GM12878 (cell line): ENCODE measurements at regions not wholly inside any gene's neighbourhood (a gene's known extent, or its start where the extent isn't known, plus 50 kb on each side); places are given as distances from the start of the nearest gene placed in this dataset.

Experiments used
- ATAC-seq: fragments of 200-7000 bp; cut with Tn5 transposase; 3 replicates; pipeline ENCODE4 v1.9.1; 2020; ENCODE audit warnings: mild to moderate bottlenecking, moderate library complexity
- BruUV-seq: library from RNA; stranded (reverse); fragments of 400-500 nt; replicated peaks from 2 replicates; lab custom pipeline; 2021; lab: Mats Ljungman, UMichigan
- CTCF ChIA-PET: fragments of 300-600 bp; sonication (Branson Sonifier 250); formaldehyde crosslinking; extraction: SDS; loops from one replicate; lab custom pipeline; 2021; ENCODE audit warnings: inconsistent platforms; lab: Yijun Ruan, JAX
- POLR2A ChIA-PET: fragments of 350-600 bp; formaldehyde crosslinking; extraction: SDS; loops from one replicate; lab custom pipeline; 2021; ENCODE audit warnings: inconsistent platforms; lab: Charles Lee
- RAD21 ChIA-PET: fragments of 300-600 bp; sonication (Branson Sonifier 250); formaldehyde crosslinking; loops from one replicate; lab custom pipeline; 2023; ENCODE audit warnings: antibody characterized with exemption; ENCODE audit not compliant: unreplicated experiment; lab: Charles Lee
- SMC1A ChIA-PET: fragments of 300-600 bp; sonication (Branson Sonifier 250); formaldehyde crosslinking; loops from one replicate; lab custom pipeline; 2023; ENCODE audit not compliant: unreplicated experiment, uncharacterized antibody; lab: Charles Lee
- DNase-seq: peaks from one replicate; pipeline ENCODE4 v3.0.0-alpha.2; 2011; ENCODE audit warnings: low read depth, low spot score
- FAIRE-seq: peaks from 3 replicates; lab custom pipeline; 2011; peaks lifted over from hg19 to GRCh38; lab: Jason Lieb, UNC
- H2AFZ ChIP-seq: 2 replicates; pipeline ENCODE4 v1.6.0; 2011; ENCODE audit warnings: low read depth, low read length, control low read depth; ENCODE audit not compliant: control insufficient read depth
- H3K27ac ChIP-seq: 2 replicates; pipeline ENCODE4 v1.5.1; 2011; ENCODE audit warnings: control low read depth; ENCODE audit not compliant: control insufficient read depth, insufficient read depth
- H3K27me3 ChIP-seq, 2 experiments: replicated peaks in 1 of 2; 2 replicates each; pipeline versions ENCODE4 v1.6.0 to v1.6.1; 2011; ENCODE audit warnings: low read length in 1 of 2; ENCODE audit not compliant: control insufficient read depth in 2 of 2, insufficient read depth in 2 of 2
- H3K36me3 ChIP-seq, 2 experiments: 2 replicates each; pipeline ENCODE4 v1.5.1; 2011; ENCODE audit warnings: low read length in 1 of 2; ENCODE audit not compliant: control insufficient read depth in 2 of 2, insufficient read depth in 2 of 2
- H3K4me1 ChIP-seq: 2 replicates; pipeline ENCODE4 v1.6.1; 2011; ENCODE audit warnings: mild to moderate bottlenecking, low read length, moderate library complexity, mixed read lengths; ENCODE audit not compliant: control insufficient read depth, insufficient read depth
- H3K4me2 ChIP-seq: 2 replicates; pipeline ENCODE4 v1.6.0; 2011; ENCODE audit warnings: control low read depth; ENCODE audit not compliant: control insufficient read depth, insufficient read depth
- H3K4me3 ChIP-seq: fragments of 200-600 bp; sonication (generic); 2 replicates; pipeline ENCODE4 v1.5.1; 2016
- H3K79me2 ChIP-seq: 2 replicates; pipeline ENCODE4 v1.6.0; 2011; ENCODE audit warnings: low read length; ENCODE audit not compliant: control insufficient read depth, insufficient read depth
- H3K9ac ChIP-seq: 2 replicates; pipeline ENCODE4 v1.8.0; 2011; ENCODE audit warnings: low read length, control low read depth, mixed read lengths; ENCODE audit not compliant: control insufficient read depth, insufficient read depth
- H3K9me3 ChIP-seq: replicated peaks from 3 replicates; pipeline ENCODE4 v1.5.1; 2011; ENCODE audit warnings: mild to moderate bottlenecking, low read length; ENCODE audit not compliant: control insufficient read depth, insufficient read depth
- H4K20me1 ChIP-seq: 2 replicates; pipeline ENCODE4 v1.6.0; 2011; ENCODE audit not compliant: control insufficient read depth, insufficient read depth
- CBFB ChIP-seq: IDR thresholded peaks from 2 replicates; pipeline ENCODE4 v1.6.1; 2016; ENCODE audit warnings: antibody characterized with exemption, low read depth
- CEBPB ChIP-seq, 2 experiments: fragments of 150-350 bp in 1 of 2; IDR thresholded peaks; 2 replicates each; pipeline ENCODE4 v1.6.1; 2012 to 2014; ENCODE audit warnings: low read depth in 2 of 2, low read length in 2 of 2, borderline replicate concordance in 1 of 2, inconsistent platforms in 1 of 2
- CHD1 ChIP-seq: IDR thresholded peaks from 2 replicates; pipeline ENCODE4 v1.6.1; 2012; ENCODE audit warnings: low read depth, low read length, improper control_type of control experiment
- EP300 ChIP-seq, 2 experiments: fragments of 150-350 bp in 1 of 2; IDR thresholded peaks; 2 replicates each; pipeline ENCODE4 v1.6.1; 2011 to 2012; ENCODE audit warnings: low read depth in 2 of 2, low read length in 2 of 2, borderline replicate concordance in 1 of 2, improper control_type of control experiment in 1 of 2, inconsistent platforms in 1 of 2; ENCODE audit not compliant: control insufficient read depth in 1 of 2
- ESRRA ChIP-seq: IDR thresholded peaks from 2 replicates; pipeline ENCODE4 v1.6.1; 2012; ENCODE audit warnings: mild to moderate bottlenecking, low read length, improper control_type of control experiment
- IKZF1 ChIP-seq: fragments of 450-650 bp; conservative IDR thresholded peaks from 2 replicates; pipeline ENCODE4 v1.6.1; 2017; ENCODE audit warnings: antibody characterized with exemption, mild to moderate bottlenecking
- NRF1 ChIP-seq: conservative IDR thresholded peaks from 2 replicates; pipeline ENCODE4 v1.6.1; 2011; ENCODE audit warnings: mild to moderate bottlenecking, low read depth, low read length, improper control_type of control experiment
- SMC3 ChIP-seq: IDR thresholded peaks from 2 replicates; pipeline ENCODE4 v1.6.1; 2011; ENCODE audit warnings: low read length, improper control_type of control experiment, borderline replicate concordance
- WRNIP1 ChIP-seq: IDR thresholded peaks from 2 replicates; pipeline ENCODE4 v1.6.1; 2011; ENCODE audit warnings: low read depth, low read length, improper control_type of control experiment, borderline replicate concordance
- ZNF384 ChIP-seq: IDR thresholded peaks from 2 replicates; pipeline ENCODE4 v1.6.1; 2012; ENCODE audit warnings: low read depth, mild to moderate bottlenecking, low read length, improper control_type of control experiment, borderline replicate concordance
- WGBS: methylation state at CpG from one replicate; pipeline ENCODE4 v1.1.6; 2016; ENCODE audit warnings: low lambda C conversion rate; ENCODE audit not compliant: insufficient replicate concordance, insufficient coverage; ENCODE audit errors: missing lambda C conversion rate; 5-methylcytosine and 5-hydroxymethylcytosine counted together
- in situ Hi-C: fragments of 300-500 bp; cut with MboI; formaldehyde crosslinking; loops from 9 replicates; pipeline ENCODE4 v1.14.3; 2018; ENCODE audit warnings: mixed read lengths
- intact Hi-C: fragments of 100-400 bp; cut with micrococcal nuclease; formaldehyde crosslinking; loops from one replicate; pipeline ENCODE4 v1.14.2; 2022; ENCODE audit not compliant: unreplicated experiment
- TF ChIP-seq, protein P1 (sequence below): fragments of 450-650 bp; IDR thresholded peaks from 2 replicates; pipeline ENCODE4 v1.6.1; 2017; ENCODE audit warnings: borderline replicate concordance
- TF ChIP-seq, protein P2 (sequence below): fragments of 450-650 bp; IDR thresholded peaks from 2 replicates; pipeline ENCODE4 v1.6.1; 2016; ENCODE audit warnings: mild to moderate bottlenecking

GRCh38 chr18:43735570-43735969 lies 458.3 kb upstream of the SYT4 start:
- H4K20me1 ChIP-seq = no peaks in the 10 kb centered on the region
- in situ Hi-C loops = no loop called here
- H3K9ac ChIP-seq = no peak overlapping the region
- WGBS = 23% methylated on average over 2 of the region's 2 CpGs
- no peak for ATAC-seq
- TF ChIP-seq, protein P1, sequence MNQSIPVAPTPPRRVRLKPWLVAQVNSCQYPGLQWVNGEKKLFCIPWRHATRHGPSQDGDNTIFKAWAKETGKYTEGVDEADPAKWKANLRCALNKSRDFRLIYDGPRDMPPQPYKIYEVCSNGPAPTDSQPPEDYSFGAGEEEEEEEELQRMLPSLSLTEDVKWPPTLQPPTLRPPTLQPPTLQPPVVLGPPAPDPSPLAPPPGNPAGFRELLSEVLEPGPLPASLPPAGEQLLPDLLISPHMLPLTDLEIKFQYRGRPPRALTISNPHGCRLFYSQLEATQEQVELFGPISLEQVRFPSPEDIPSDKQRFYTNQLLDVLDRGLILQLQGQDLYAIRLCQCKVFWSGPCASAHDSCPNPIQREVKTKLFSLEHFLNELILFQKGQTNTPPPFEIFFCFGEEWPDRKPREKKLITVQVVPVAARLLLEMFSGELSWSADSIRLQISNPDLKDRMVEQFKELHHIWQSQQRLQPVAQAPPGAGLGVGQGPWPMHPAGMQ = no peak
- TF ChIP-seq IKZF1 = no peak
- TF ChIP-seq ZNF384 = no peak
- no peak for TF ChIP-seq EP300 (IDR thresholded peaks at IDR 0.05; ENCODE audit: borderline replicate concordance in 1 of 2, control insufficient read depth in 1 of 2, low read depth in 2 of 2, low read length in 2 of 2)
- no peak for TF ChIP-seq NRF1
- TF ChIP-seq CBFB = no peak
- TF ChIP-seq SMC3 = no peak
- TF ChIP-seq ESRRA = no peak
- no peak for TF ChIP-seq WRNIP1
- TF ChIP-seq CHD1 = no peak
- no peak for TF ChIP-seq CEBPB (IDR thresholded peaks at IDR 0.05; ENCODE audit: borderline replicate concordance in 1 of 2, low read depth in 2 of 2, low read length in 2 of 2)
- TF ChIP-seq, protein P2, sequence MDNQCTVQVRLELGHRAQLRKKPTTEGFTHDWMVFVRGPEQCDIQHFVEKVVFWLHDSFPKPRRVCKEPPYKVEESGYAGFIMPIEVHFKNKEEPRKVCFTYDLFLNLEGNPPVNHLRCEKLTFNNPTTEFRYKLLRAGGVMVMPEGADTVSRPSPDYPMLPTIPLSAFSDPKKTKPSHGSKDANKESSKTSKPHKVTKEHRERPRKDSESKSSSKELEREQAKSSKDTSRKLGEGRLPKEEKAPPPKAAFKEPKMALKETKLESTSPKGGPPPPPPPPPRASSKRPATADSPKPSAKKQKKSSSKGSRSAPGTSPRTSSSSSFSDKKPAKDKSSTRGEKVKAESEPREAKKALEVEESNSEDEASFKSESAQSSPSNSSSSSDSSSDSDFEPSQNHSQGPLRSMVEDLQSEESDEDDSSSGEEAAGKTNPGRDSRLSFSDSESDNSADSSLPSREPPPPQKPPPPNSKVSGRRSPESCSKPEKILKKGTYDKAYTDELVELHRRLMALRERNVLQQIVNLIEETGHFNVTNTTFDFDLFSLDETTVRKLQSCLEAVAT = no peak
- TF ChIP-seq, all 136 proteins: peak for 0
- ChIA-PET SMC1A (no interaction called here), CTCF (interaction anchor here (0.8 kb wide), 2 partner anchors 57 to 167 kb away, joined by 3 read pairs; no protein-coding TSS in a partner anchor), POLR2A (no interaction called here), RAD21 (no interaction called here)
- Histone ChIP-seq H3K27me3 (no peaks in the 10 kb centered on the region), H3K4me2 (no peak overlapping the region), H3K27ac (no peak overlapping the region), H3K36me3 (no peaks in the 10 kb centered on the region), H3K79me2 (no peaks in the 10 kb centered on the region), H3K4me1 (no peaks in the 10 kb centered on the region), H2AFZ (no peak overlapping the region), H3K9me3 (no peaks in the 10 kb centered on the region), H3K4me3 (no peak overlapping the region)
- intact Hi-C loops = no loop called here
- FAIRE-seq (no peak), DNase-seq (no peak)
- no TSS peak for BruUV-seq
